Activated B cell treated with CpG ODN at 0.5 μM for 24 hours (primary cell): ENCODE measurements at regions not wholly inside any gene's neighbourhood (a gene's known extent, or its start where the extent isn't known, plus 50 kb on each side); places are given as distances from the start of the nearest gene placed in this dataset.

ENCODE experiments used
- ATAC-seq: fragments of 200-7000 bp; cut with Tn5 transposase; one replicate; pipeline ENCODE4 v1.10.0; 2021; ENCODE audit warnings: low read depth, mild to moderate bottlenecking, moderate library complexity
- CTCF ChIA-PET: fragments of 350-600 bp; sonication (Branson Sonifier 250); formaldehyde crosslinking; loops from one replicate; lab custom pipeline; 2021; ENCODE audit warnings: antibody characterized with exemption; lab: Charles Lee
- POLR2A ChIA-PET: fragments of 350-600 bp; sonication (Branson Sonifier 250); formaldehyde crosslinking; loops from one replicate; lab custom pipeline; 2021; ENCODE audit warnings: antibody characterized with exemption; lab: Charles Lee
- DNase-seq: peaks from one replicate; pipeline ENCODE4 v3.0.0; 2022
- H3K27ac Mint-ChIP-seq: one replicate; pipeline ENCODE4 v1.8.0; 2020; ENCODE audit warnings: mixed read lengths
- H3K27me3 Mint-ChIP-seq: one replicate; pipeline ENCODE4 v1.8.0; 2021; ENCODE audit warnings: mixed read lengths
- H3K36me3 Mint-ChIP-seq: one replicate; pipeline ENCODE4 v1.8.0; 2021; ENCODE audit warnings: low read depth, mixed read lengths
- H3K4me1 Mint-ChIP-seq: one replicate; pipeline ENCODE4 v1.8.0; 2021; ENCODE audit warnings: mixed read lengths
- H3K4me3 Mint-ChIP-seq: one replicate; pipeline ENCODE4 v1.8.0; 2020; ENCODE audit warnings: mild to moderate bottlenecking, mixed read lengths
- H3K9me3 Mint-ChIP-seq: one replicate; pipeline ENCODE4 v1.8.0; 2020; ENCODE audit warnings: mixed read lengths
- intact Hi-C: fragments of 100-400 bp; cut with micrococcal nuclease; formaldehyde crosslinking; loops from one replicate; pipeline ENCODE4 v1.15.1; 2024
- TF ChIP-seq, protein P1 (sequence below): fragments of 200-600 bp; IDR thresholded peaks from one replicate; pipeline ENCODE4 v1.8.0; 2022; ENCODE audit warnings: antibody characterized with exemption, mild to moderate bottlenecking

DNA sequence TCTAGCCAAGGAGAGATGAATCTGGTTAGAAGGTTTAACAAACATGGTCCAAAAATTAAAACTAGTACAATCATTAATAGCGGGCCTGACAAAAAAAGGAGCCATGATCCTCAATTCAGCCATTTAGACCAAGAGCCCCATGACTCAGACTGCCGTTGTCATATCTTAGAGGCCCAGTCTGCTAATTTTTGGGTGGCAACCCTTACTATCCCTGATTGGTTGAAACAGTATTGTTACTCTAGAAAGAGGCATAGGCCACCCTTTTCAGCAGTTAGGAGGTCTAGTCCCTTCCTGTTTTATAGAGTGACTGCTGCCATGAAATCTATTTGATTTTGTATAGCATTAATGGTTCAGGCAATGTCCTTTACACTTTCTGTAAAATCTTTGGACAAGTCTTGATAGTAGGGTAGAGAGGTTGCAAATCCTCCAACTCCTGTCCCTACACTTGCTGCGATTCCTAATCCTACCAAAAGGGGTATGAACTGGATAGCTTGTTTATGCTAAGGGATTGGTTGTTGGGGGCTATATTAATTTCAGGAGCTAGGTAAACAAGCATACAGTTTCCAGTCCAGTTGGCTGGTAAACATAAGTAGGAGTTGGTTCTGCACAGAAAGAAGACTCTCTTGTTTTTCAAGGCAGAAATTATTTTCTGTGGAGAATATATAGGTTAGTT, 1056.3 kb upstream of the CNTN5 start:
- peaks cover 13% of the 10 kb centered on the region for H3K9me3 Mint-ChIP-seq
- intact Hi-C loops: no loop called here
- H3K4me1 Mint-ChIP-seq: no peaks in the 10 kb centered on the region
- H3K36me3 Mint-ChIP-seq: no peaks in the 10 kb centered on the region
- no peak overlapping the region for H3K27ac Mint-ChIP-seq
- CTCF ChIA-PET: no interaction called here
- POLR2A ChIA-PET: no interaction called here
- ATAC-seq (no peak), DNase-seq (no peak)
- no peaks in the 10 kb centered on the region for H3K27me3 Mint-ChIP-seq
- TF ChIP-seq, protein P1, sequence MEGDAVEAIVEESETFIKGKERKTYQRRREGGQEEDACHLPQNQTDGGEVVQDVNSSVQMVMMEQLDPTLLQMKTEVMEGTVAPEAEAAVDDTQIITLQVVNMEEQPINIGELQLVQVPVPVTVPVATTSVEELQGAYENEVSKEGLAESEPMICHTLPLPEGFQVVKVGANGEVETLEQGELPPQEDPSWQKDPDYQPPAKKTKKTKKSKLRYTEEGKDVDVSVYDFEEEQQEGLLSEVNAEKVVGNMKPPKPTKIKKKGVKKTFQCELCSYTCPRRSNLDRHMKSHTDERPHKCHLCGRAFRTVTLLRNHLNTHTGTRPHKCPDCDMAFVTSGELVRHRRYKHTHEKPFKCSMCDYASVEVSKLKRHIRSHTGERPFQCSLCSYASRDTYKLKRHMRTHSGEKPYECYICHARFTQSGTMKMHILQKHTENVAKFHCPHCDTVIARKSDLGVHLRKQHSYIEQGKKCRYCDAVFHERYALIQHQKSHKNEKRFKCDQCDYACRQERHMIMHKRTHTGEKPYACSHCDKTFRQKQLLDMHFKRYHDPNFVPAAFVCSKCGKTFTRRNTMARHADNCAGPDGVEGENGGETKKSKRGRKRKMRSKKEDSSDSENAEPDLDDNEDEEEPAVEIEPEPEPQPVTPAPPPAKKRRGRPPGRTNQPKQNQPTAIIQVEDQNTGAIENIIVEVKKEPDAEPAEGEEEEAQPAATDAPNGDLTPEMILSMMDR: no peak
- no peak overlapping the region for H3K4me3 Mint-ChIP-seq

- DNase-seq (no peak), ATAC-seq (no peak)
- TF ChIP-seq, protein P1: no peak
- intact Hi-C loops: no loop called here
- Mint-ChIP-seq H3K4me3 (no peak overlapping the region), H3K36me3 (no peaks in the 10 kb centered on the region), H3K27me3 (no peaks in the 10 kb centered on the region), H3K4me1 (no peaks in the 10 kb centered on the region), H3K27ac (no peak overlapping the region), H3K9me3 (peaks cover 10% of the 10 kb centered on the region)
- POLR2A ChIA-PET: no interaction called here
- CTCF ChIA-PET: no interaction called here
Observed at GRCh38 chr11:97965849-97966646, 1054.7 kb upstream of the CNTN5 start.

DNA sequence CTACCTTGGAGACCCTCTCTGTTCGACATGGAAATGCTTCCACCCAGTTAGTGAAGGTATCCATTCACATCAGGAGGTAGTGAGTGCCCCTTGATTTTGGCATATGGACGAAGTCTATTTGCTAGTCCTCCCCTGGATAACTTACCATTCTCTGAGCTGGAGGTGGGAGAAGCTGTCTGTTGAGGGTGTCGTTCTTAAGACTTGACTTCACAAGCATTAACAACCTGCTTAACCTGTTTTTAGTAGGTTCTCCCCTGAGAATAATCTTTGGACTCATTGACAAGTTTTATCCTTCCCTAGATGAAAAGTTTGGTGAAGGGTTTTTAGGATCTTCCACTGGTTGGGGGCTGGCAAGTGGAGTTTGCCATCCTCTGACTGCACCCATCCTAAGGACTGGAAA, 1053.8 kb upstream of the CNTN5 start:
- ChIA-PET CTCF (no interaction called here), POLR2A (no interaction called here)
- Mint-ChIP-seq H3K9me3 (peaks cover 8% of the 10 kb centered on the region), H3K27ac (no peak overlapping the region), H3K4me1 (no peaks in the 10 kb centered on the region), H3K36me3 (no peaks in the 10 kb centered on the region), H3K4me3 (no peak overlapping the region), H3K27me3 (no peaks in the 10 kb centered on the region)
- intact Hi-C loops: no loop called here
- TF ChIP-seq, protein P1: no peak
- ATAC-seq (no peak), DNase-seq (no peak)

DNA sequence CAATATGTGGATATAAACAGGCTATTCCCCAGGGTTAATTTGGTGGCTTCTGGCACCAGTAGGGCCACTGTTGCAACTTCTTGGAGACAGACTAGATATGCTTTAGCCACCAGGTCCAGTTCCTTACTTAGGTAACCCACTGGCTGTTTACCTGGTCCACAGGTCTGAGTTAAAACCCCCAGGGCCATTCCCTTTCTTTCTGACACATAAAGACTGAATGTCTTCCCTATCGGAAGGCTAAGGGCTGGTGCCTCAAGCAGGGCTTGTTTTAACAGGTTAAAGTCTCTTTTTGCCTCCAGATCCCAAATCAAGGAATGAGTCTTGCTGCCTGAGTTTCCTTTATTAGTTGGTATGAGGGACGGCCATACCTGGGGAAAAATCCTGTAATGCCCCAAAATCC, 1052.7 kb upstream of the CNTN5 start:
- H3K4me1 Mint-ChIP-seq: no peaks in the 10 kb centered on the region
- POLR2A ChIA-PET: no interaction called here

GRCh38 chr11:97972731-97973130, 1048.0 kb upstream of the CNTN5 start:
- peaks cover 2% of the 10 kb centered on the region for H3K9me3 Mint-ChIP-seq
- H3K4me1 Mint-ChIP-seq: no peaks in the 10 kb centered on the region
- H3K4me3 Mint-ChIP-seq: no peak overlapping the region
- ChIA-PET POLR2A (no interaction called here), CTCF (no interaction called here)
- H3K27me3 Mint-ChIP-seq: no peaks in the 10 kb centered on the region
- DNase-seq (no peak), ATAC-seq (no peak)
- intact Hi-C loops: no loop called here
- TF ChIP-seq, protein P1: no peak
- no peak overlapping the region for H3K27ac Mint-ChIP-seq
- H3K36me3 Mint-ChIP-seq: no peaks in the 10 kb centered on the region

More for the DNA sequence above, 1052.7 kb upstream of the CNTN5 start:
- Mint-ChIP-seq H3K4me3 (no peak overlapping the region), H3K36me3 (no peaks in the 10 kb centered on the region), H3K9me3 (peaks cover 2% of the 10 kb centered on the region), H3K27ac (no peak overlapping the region), H3K27me3 (no peaks in the 10 kb centered on the region)
- TF ChIP-seq, protein P1: no peak
- intact Hi-C loops: no loop called here
- CTCF ChIA-PET: no interaction called here
- no peak for DNase-seq
- ATAC-seq: no peak
